HK-2 (cell line): ENCODE measurements at regions not wholly inside any gene's neighbourhood (a gene's known extent, or its start where the extent isn't known, plus 50 kb on each side); places are given as distances from the start of the nearest gene placed in this dataset.

Source experiments
- DNase-seq: peaks from one replicate; pipeline ENCODE4 v3.0.0-alpha.2; 2018; ENCODE audit not compliant: unreplicated experiment

DNA sequence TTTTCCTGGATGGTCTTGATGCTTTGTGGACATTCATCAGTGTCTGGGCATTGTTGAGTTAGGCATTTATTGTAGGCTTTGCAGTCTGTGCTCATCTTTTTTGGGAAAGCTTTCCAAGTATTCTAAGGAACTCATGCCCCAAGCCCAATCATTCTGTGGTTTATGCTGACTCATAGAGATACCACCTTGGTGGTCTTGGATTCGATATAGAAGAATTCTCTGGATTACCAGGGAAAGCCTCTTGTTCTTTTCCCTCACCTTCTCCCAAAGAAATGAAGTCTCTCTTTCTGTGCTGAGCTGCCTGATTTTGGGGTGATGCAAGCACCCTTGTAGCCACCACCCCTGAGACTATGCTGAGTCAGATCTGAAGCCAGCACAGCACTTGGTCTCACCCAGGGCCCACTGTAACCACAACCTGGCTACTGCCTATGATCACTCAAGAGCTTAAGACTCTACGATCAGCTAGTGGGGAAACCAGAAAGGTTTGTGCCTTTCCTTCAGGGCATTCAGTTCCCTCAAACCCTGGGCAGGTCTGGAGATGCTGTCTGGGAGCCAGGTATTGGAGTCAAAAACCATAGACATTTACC is 422.6 kb downstream of the NUF2 start:
- no peak for DNase-seq

DNA sequence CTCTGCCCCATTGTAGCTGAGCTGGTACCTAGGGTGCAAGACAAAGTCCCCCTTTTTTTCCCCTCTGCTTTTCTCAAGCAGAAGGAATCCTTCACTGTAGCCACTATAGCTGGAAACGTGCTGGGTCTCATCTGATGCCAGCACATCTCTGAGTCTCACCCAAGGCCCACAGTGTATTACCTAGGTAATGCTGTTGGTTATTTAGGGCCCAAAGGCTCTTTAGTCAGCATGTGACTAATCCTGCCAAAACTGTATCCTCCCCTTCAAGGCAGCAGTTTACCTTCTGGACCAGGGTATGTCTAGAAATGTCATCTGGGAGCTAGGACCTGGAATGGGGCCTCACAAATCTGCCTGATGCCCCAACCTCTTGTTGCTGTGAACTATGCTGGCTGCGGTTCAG is 423.4 kb downstream of the NUF2 start:
- DNase-seq, result no peak

DNA sequence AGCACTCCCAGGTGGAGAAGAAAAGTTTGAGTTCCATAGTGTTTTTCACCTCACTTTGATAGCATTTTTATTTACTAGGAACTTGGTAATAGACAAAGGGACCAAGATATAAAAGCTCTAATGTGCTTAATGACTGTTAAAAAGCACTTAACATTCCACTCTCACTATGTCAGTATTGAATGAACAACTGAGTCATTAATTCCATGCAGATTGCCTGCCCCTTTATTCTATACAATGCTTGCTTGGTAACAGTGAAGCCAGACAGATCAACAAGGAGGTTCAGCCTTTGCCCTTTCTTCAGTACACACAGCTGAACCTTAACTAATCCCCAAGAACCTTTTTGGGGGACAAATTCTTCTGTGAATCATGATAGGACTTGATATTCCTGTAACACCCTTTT is 425.5 kb downstream of the NUF2 start:
- DNase-seq, result no peak

DNA sequence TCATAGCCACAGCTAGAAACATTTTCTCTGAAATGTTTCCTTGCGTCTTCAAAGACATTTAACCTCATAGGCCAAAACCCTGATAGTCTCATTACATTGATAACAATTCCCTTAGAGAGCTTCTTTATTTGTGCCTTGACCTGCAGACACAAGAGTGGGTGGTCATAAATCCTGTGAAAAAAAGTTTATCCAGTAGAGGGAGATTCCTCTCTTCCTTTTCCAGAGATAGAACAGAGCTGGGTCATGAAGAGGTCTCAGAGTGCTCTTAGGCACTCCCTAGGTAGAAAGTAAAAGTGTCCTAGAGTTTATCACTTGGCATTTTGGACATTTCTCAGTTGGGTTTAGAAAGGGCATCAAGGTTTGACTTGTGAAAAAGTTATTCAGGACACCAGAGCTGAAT is 426.1 kb downstream of the NUF2 start:
- no peak for DNase-seq

DNA sequence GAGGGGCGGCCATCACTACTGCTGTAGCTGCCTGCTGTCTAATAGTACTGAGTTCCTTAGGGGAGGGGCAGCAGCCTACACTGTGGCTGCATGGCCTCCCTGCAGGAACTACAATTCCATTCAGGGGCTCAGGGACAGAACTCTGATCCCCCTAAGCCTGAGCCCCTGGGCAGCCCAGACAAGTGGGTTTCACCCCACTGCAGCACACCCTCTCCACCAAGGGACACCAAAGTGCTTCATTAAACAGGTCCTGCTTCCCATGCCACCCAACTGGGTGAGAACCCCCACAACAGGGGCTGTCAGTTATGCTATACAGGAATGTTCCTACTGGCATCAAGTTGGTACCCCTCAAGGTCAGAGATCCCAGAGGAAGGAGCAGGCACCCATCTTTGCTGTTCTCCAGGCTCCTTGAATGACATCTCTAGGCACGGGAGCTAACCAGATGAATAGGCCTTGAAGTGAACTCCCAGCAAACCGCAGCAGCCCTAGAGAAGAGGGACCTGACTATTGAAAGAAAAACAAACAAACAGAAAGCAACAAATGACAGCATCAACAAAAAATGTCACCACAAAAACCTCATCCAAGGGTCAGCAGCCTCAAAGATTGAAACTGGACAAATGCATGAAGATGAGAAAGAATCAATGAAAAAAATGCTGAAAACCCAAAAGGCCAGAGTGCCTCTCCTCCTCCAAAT is 437.4 kb downstream of the NUF2 start:
- no peak for DNase-seq

DNA sequence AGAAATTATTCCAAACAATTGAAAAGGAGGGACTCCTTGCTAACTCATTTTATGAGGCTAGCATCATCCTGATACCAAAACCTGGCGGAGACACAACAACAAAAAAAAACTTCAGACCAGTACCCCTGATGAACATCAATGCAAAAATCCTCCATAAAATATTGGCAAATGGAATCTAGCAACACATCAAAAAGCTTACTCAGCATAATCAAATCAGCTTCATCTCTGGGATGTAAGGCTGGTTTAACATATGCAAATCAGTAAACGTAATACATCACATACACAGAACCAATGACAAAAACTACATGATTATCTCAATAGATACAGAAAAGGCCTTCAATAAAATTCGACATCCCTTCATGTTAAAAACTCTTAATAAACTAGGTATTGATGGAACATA is 440.1 kb downstream of the NUF2 start:
- no peak for DNase-seq

DNA sequence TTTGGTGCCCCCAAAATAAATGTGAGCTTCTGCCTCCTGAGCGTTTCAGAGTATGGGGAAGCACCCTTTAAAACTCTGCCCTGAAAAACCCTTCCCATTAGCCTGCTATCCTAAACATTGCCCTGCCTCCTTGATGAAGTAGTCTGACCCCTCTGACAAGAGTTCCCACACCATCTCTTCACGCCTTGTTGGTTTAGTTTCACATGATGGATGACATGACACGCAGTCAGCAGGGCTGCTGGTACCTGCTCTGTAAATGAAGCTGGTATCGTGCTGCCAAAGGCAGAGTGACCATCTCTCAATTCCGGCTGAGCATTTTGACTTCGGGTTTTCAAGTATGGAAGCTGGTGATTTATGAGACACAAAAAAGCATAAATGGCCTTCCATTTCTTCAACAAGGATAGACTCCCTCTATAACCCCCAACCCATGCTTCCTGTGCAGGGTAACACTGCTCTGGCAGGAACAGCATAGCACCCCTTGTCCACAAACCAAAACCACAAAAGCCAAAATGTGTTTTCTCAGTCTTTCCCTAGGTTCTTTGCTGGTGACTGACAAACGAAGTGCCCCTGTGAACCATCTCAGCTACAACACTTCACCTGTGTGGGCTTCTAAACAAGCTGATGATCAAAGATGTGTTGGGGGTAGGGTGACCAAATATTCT is 444.6 kb downstream of the NUF2 start:
- no peak for DNase-seq

DNA sequence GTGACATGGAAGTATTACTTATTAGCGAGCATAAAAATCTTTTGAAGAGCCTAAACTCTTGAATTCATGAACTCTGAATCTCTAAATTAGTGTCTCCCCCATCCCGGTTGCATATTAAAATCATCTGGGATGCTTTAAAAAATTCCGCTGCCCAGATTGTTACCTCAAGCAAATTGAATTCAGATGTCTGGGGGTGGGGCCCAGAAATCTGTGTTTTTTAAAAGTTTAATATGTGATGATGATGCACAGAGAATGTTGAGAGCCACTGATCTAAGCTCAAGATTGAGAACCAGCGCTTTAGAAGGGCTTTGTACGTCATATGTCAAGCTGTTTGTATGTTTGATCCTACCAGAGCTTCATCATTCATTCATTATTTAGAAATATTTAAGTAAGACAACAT is 446.8 kb downstream of the NUF2 start:
- no peak for DNase-seq

DNA sequence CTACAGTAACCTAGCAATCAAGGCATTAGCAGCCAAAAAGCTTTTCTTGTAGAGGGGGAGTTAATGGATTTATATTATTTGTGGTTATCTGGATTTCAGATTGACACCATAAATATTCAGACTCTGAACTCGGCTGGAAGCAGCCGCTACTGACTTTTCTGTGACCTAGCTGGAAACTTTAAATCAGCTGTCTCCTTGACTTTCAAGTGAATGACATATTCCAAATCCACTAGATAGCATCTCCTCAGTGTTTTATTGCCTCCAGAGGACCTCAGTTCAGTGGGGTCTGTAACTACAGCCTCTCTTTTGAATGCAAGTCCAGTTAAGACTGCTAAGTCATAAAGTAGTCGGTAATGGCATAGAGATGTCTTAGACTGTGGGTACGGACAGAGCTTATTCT is 448.5 kb downstream of the NUF2 start:
- DNase-seq, result no peak

DNA sequence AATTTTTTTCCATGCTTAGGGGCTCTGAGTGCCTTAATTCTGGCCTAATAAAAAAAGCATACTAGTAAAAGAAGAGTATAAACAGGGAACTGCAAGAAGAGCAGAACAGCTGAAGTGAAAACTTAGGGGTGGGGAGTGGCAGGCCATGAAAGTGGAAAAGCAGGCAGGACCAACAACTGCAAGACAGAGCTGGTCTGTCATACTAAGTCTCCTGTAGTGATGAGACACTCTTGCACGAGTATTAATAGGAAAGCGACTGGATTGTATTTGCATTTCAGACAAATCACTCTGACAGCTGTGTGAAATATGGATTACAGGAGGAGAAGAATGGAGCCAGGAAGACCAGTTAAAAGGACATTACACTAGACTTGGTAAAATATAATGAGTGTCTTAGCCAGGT is 449.9 kb downstream of the NUF2 start:
- DNase-seq, result no peak

DNA sequence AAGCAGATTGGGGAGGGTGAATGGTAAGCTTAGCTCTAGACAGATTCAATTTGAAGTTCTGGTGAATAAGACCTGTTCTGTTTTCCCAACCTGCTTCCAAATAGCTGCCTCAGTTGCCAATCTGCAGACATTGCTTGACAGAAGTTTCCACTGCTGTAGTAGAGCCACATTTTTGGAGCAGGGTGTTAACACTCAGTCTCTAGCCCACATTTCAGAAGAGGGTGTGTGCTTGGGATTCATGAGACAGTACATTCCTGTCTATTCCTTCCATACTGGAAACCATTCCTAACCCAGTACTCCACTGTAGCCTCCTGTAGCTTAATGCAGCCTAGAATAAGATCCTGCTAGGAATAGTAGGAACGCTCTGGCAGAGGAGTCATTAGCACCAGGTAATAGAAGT is 450.5 kb downstream of the NUF2 start:
- no peak for DNase-seq

DNA sequence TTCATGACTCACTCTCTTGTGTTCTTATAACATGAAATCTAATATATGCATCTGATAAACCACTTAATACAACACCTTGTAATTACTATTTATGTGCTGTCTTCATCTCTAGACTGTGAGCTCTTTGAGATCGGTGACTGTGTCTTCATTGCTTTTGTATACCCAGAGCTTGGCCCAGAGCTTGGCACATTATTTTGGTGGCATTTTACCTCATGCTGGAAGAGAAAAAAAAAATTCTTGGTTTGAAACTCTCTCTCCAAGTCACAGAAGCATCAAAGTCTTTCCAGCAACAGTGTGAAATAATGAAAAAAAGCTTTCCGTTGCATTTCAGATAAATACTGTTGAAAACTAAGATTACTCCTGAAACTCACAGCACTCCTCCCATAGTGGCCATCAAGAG is 451.6 kb downstream of the NUF2 start:
- no peak for DNase-seq

DNA sequence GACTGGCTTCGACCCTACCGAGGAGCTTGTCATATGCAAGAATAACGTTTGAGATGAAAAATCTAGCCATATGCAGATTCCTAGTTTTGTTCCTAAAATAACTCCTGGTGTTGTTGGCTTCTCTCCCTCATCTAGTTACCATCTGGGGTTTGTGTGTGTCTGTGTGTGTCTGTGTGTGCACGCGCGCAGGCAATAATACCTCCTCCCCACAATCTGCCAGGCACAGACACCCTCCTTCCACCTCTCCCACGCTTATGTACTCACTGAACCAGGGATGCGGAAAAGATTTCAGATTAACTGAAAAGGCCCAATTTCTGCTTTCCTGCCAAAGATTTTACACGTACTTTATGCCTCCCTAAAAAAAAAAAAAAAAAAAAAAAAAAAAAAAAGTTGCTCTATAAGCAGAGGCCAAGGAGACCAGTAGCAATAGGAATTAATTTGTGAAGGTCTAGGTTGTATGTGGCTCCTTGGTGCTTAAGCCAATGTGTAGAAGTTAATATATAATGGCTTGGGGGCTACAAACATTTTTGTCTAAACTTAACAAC is 452.7 kb downstream of the NUF2 start:
- DNase-seq, result no peak

DNA sequence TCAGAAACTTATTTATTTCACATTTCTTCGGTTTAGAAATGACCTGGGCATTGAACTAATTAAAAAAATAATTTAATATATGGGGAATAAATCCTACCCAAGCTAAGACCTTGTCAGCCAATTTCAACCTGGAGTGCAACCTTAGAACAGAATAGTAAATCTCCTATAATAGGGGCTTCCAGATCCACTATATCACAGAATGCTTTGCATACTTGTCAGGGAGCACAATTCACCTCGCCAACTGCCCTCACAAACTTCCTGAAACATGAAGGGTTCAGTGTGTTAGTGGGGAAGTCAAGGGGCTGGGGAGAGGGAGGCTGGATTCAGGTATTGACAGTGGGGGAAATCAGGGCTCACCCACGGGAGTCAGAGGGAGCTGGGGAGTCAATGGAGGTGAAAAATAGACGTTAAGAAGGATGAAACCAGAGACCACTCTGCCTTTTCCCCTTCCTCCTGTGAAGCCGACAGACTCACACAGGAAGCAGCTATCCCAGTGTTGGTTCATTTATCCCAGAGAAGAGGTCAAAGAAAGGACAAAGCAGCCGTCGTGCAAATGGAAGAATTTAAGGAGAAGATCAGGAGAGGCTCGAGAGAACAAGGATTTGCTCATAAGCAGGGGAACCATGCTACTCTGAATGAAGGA is 453.3 kb downstream of the NUF2 start:
- DNase-seq, result no peak

DNA sequence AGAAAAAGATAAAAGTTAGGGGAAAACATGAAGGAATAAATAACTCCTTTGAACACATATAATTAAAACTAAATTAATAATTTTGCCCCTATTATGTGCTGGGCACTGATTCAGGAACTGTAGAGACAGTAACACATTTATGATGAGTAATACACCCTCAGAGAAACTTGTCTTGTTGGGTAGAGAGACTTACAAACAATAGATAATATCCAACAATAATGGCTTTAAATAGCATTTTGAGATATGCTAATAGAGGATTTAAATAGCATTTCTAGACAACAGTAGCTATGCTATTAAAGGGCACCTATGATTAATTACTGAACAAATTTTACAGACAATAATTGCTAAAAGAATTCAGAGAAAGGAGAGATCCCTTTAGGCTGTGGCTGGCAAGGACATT is 455.5 kb downstream of the NUF2 start:
- no peak for DNase-seq

DNA sequence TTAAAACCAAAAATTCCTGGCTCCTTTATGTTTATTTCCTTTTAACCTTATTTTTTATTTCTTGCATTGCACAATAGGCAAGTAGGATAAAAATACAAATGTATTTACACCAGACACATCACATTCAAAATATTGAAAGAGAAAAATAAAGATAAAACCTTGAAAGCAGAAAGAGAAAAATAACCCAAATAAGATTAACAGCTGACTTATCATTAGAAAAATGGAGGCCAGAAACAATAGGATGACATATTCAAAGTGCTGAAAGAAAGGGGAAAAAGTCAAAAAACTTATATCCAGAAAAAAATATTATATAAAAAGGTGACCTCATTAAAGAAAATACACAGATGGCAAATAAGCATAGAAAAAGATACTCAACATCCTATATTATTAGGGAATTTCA is 459.4 kb downstream of the NUF2 start:
- no peak for DNase-seq

DNA sequence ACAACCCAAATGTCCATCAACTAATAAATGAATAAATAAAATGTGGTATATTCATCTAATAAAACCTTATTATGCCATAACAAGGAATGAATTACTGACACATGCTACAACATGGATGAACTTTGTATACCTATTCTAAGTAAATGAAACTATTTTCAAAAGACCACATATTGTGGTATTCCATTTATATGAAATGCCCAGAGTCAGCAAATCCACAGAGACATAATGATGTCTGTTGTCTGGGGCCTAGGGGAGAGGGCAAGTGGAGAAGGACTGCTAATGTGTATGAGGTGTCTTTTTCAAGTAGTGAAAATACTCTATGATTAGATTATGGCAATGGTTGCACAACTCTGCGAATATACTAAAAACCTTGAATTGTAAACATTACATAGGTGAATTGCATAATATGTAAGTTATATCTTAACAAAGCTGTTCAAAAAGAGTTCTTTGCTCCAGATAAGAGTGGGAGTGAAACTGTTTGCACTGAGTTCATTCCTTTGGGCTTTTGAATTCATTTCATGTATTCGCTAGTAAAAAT is 464.2 kb downstream of the NUF2 start:
- no peak for DNase-seq

DNA sequence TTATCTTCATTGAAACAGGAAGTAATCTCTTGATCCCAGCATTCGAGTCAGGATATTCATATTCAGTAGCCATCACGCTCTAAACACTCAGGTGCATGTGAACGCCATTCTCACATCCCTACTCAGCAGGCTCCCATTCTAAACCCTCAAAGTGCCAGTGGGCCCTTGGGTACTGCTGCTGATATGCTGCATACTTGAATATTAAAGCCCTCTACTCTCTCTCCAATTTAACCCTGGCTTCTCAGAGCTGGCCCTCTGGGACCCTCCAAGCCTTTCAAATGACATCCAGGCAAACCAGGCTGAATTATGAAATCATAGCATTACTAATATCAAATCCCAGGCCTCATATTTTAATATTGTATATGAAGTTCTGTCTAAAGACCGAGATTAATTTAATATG is 468.2 kb downstream of the NUF2 start:
- DNase-seq, result no peak

DNA sequence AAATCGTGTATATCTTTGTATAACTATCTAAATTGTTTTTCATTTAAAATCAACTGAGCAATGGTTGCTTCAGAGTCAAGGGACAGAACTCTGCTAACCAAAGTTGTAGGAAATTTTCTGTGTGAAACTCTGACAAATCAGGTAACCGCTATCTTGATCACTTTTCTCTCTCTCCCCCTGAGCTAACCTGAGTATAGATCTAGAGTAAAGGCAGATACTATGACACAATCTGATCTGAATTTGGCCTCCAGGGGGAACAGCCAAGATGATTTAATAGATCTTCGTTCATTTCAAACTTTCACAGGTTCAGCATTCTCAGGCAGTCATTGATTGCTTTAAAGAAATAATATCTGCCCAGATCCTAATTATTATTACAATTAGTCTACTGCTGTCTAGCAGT is 472.8 kb downstream of the NUF2 start:
- DNase-seq, result no peak

DNA sequence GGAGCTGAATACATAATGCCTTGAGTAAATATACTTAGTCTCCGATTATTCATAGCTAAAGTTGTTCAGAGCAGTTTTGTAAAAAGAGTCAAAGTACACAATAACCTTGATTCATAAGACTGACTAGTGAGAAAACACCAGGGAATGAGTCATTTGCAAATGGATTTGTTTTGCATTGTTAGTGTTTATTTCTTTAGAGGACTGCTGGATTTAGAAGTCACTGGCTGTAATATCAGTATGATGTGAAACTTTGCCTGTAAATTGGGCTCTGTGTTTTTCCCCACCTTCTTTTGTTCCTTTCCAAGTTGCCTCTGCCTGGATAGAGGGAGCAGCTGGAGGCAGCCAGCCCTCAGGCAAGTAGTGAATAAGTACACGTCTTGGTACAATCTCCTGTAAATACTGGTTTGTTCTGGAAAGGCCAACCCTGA is 474.7 kb downstream of the NUF2 start:
- DNase-seq, result no peak

DNA sequence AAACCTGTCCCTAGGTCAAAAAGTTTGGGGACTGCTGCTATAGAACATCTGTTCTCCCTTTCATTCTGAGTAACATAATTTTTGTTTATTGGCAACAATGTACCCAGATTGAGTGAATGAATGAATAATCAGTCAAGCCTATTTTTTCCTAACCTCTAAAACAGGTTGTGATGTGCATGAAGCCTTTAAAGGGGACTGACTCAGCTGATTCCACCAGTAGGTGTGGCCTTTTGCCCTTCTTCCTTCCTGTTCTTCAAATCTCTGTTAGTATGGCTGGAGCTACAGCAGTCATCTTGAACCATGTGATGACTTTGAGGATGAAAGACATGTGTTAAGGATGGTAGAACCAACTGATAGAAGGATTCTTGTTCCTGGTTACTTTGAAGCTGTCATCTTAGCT is 476.1 kb downstream of the NUF2 start:
- DNase-seq, result no peak

DNA sequence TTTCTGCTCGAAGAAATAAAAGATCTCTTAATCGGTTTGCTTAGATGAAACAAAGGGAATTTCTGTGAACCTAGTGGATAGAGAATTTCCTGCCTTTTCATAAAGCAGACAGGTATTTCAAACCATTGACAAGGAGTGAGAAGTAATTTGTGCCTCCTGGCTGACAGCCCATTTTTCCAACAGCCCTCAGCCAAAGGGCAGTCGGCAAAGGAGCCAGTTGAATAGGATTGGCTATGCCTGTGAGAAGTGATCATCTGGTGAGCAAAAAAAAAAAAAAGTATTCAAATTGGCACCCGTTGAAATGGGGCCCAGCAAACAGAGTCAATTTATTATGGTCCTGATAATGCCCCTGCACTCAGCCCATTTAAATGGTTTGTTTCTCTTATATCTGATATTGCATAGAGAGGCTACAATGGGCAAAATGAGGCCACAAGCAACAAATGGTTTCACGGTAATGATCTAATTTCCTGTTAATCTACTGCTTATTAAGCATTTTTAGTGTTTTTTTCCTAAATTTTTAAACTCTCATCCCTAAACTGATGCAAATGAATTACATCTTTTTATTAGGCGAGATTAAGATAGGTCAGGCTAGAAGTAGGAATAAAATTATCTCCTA is 477.5 kb downstream of the NUF2 start:
- DNase-seq, result no peak
